ENCODE measurements at regions not wholly inside any gene's neighbourhood (a gene's known extent, or its start where the extent isn't known, plus 50 kb on each side); places are given as distances from the start of the nearest gene placed in this dataset.

GRCh38 chr5:123273984-123274383 is 149.2 kb downstream of the CEP120 start:
- no peak for DNase-seq (ENCODE audit: extremely low spot score, unreplicated experiment)
- no peaks in the 10 kb centered on the region for H3K36me3 Mint-ChIP-seq (ENCODE audit: unreplicated experiment)
- peaks cover 26% of the 10 kb centered on the region for H3K27me3 Mint-ChIP-seq (ENCODE audit: unreplicated experiment)
- TF ChIP-seq, protein P1, sequence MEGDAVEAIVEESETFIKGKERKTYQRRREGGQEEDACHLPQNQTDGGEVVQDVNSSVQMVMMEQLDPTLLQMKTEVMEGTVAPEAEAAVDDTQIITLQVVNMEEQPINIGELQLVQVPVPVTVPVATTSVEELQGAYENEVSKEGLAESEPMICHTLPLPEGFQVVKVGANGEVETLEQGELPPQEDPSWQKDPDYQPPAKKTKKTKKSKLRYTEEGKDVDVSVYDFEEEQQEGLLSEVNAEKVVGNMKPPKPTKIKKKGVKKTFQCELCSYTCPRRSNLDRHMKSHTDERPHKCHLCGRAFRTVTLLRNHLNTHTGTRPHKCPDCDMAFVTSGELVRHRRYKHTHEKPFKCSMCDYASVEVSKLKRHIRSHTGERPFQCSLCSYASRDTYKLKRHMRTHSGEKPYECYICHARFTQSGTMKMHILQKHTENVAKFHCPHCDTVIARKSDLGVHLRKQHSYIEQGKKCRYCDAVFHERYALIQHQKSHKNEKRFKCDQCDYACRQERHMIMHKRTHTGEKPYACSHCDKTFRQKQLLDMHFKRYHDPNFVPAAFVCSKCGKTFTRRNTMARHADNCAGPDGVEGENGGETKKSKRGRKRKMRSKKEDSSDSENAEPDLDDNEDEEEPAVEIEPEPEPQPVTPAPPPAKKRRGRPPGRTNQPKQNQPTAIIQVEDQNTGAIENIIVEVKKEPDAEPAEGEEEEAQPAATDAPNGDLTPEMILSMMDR (IDR thresholded peaks at IDR 0.05), result peak; percentile 58
- H3K4me3 Mint-ChIP-seq (ENCODE audit: unreplicated experiment), result no peak overlapping the region
- no peak overlapping the region for H3K27ac Mint-ChIP-seq (ENCODE audit: unreplicated experiment)
- H3K9me3 Mint-ChIP-seq (ENCODE audit: unreplicated experiment), result no peaks in the 10 kb centered on the region
- H3K4me1 Mint-ChIP-seq (ENCODE audit: unreplicated experiment), result no peaks in the 10 kb centered on the region

DNA sequence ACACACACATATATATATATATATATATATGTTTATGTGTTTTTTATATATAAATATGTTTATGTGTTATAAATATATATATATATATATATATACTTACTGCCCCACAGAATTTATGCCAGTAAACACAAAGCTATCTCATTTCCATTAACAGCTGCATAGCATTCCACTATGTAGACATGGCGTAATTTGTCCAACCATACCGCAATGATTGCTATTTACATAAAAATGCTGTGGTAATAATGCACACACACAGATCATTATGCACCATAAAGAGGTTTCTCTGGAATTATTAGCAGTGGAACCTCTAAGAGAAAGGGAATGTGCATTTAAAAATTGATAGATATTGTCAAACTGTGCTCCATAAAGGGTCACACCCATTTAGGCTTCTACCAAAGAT is 150.1 kb downstream of the CEP120 start:
- no peak overlapping the region for H3K4me3 Mint-ChIP-seq (ENCODE audit: unreplicated experiment)
- H3K36me3 Mint-ChIP-seq (ENCODE audit: unreplicated experiment), result no peaks in the 10 kb centered on the region
- peaks cover 21% of the 10 kb centered on the region for H3K27me3 Mint-ChIP-seq (ENCODE audit: unreplicated experiment)
- DNase-seq (ENCODE audit: extremely low spot score, unreplicated experiment), result no peak
- no peak overlapping the region for H3K27ac Mint-ChIP-seq (ENCODE audit: unreplicated experiment)
- no peaks in the 10 kb centered on the region for H3K9me3 Mint-ChIP-seq (ENCODE audit: unreplicated experiment)
- no peaks in the 10 kb centered on the region for H3K4me1 Mint-ChIP-seq (ENCODE audit: unreplicated experiment)
- TF ChIP-seq, protein P1 (IDR thresholded peaks at IDR 0.05), result no peak

- TF ChIP-seq, protein P1 (IDR thresholded peaks at IDR 0.05), result no peak
- no peaks in the 10 kb centered on the region for H3K4me1 Mint-ChIP-seq (ENCODE audit: unreplicated experiment)
- H3K4me3 Mint-ChIP-seq (ENCODE audit: unreplicated experiment), result no peak overlapping the region
- no peak overlapping the region for H3K27ac Mint-ChIP-seq (ENCODE audit: unreplicated experiment)
- no peaks in the 10 kb centered on the region for H3K9me3 Mint-ChIP-seq (ENCODE audit: unreplicated experiment)
- H3K27me3 Mint-ChIP-seq (ENCODE audit: unreplicated experiment), result peaks cover 9% of the 10 kb centered on the region
- no peaks in the 10 kb centered on the region for H3K36me3 Mint-ChIP-seq (ENCODE audit: unreplicated experiment)
- DNase-seq (ENCODE audit: extremely low spot score, unreplicated experiment), result no peak
Observed at GRCh38 chr5:123269851-123270250, 153.4 kb downstream of the CEP120 start.

GRCh38 chr5:123269436-123269835 is 153.8 kb downstream of the CEP120 start:
- TF ChIP-seq, protein P1 (IDR thresholded peaks at IDR 0.05), result no peak
- Mint-ChIP-seq H3K27me3 (ENCODE audit: unreplicated experiment) (peaks cover 9% of the 10 kb centered on the region), H3K36me3 (ENCODE audit: unreplicated experiment) (no peaks in the 10 kb centered on the region), H3K27ac (ENCODE audit: unreplicated experiment) (no peak overlapping the region), H3K4me3 (ENCODE audit: unreplicated experiment) (no peak overlapping the region), H3K4me1 (ENCODE audit: unreplicated experiment) (no peaks in the 10 kb centered on the region), H3K9me3 (ENCODE audit: unreplicated experiment) (no peaks in the 10 kb centered on the region)
- DNase-seq (ENCODE audit: extremely low spot score, unreplicated experiment), result no peak

DNA sequence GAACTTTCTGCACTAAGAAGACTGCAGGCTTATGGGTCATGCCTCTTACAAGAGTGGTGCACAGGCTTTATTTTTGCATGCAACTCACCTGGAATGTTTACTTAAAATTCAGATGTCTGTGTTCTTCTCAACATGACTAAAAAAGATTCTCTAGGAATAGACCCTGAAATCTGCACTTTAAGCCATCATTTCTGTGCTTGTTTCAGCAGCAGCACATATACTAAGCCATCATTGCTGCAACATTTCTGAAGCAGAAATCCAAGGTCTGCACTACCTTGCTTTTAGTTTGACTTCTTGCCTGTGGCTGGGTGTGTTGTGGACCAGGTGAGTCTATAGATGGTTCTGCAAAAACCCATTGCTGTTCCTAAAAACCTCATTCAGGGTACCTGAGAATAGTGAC is 156.8 kb downstream of the CEP120 start:
- no peak for DNase-seq (ENCODE audit: extremely low spot score, unreplicated experiment)

More for the DNA sequence above, 156.8 kb downstream of the CEP120 start:
- Mint-ChIP-seq H3K27ac (ENCODE audit: unreplicated experiment) (no peak overlapping the region), H3K4me3 (ENCODE audit: unreplicated experiment) (no peak overlapping the region), H3K27me3 (ENCODE audit: unreplicated experiment) (peaks cover 7% of the 10 kb centered on the region), H3K36me3 (ENCODE audit: unreplicated experiment) (no peaks in the 10 kb centered on the region), H3K4me1 (ENCODE audit: unreplicated experiment) (no peaks in the 10 kb centered on the region), H3K9me3 (ENCODE audit: unreplicated experiment) (no peaks in the 10 kb centered on the region)
- TF ChIP-seq, protein P1 (IDR thresholded peaks at IDR 0.05), result no peak

Measured in osteocyte (in vitro differentiated cells).